OCI-LY1 (cell line): ENCODE measurements at regions not wholly inside any gene's neighbourhood (a gene's known extent, or its start where the extent isn't known, plus 50 kb on each side); places are given as distances from the start of the nearest gene placed in this dataset.

Experiments
- H2AFZ ChIP-seq: fragments of 200-600 bp; sonication (generic), shearing (Covaris generic); 2 replicates; pipeline ENCODE4 v1.6.0; 2014; ENCODE audit warnings: antibody characterized with exemption, mild to moderate bottlenecking, low read length
- H3F3A ChIP-seq: fragments of 200-600 bp; sonication (generic), shearing (Covaris generic); 2 replicates; pipeline ENCODE4 v1.6.0; 2014; ENCODE audit warnings: mild to moderate bottlenecking, antibody characterized with exemption, low read length, moderate library complexity; ENCODE audit not compliant: insufficient read depth
- H3K27ac ChIP-seq: fragments of 200-600 bp; sonication (generic); 2 replicates; pipeline ENCODE4 v1.5.1; 2014; ENCODE audit warnings: low read length, mixed run types, mild to moderate bottlenecking, low read depth; ENCODE audit not compliant: poor library complexity, severe bottlenecking
- H3K27me3 ChIP-seq: fragments of 200-600 bp; sonication (generic); 2 replicates; pipeline ENCODE4 v1.6.0; 2014; ENCODE audit warnings: antibody characterized with exemption, mild to moderate bottlenecking, low read length, moderate library complexity; ENCODE audit not compliant: insufficient read depth
- H3K36me3 ChIP-seq: fragments of 200-600 bp; sonication (generic); 2 replicates; pipeline ENCODE4 v1.6.1; 2014; ENCODE audit warnings: mild to moderate bottlenecking, antibody characterized with exemption, low read length, moderate library complexity, mixed read lengths; ENCODE audit not compliant: insufficient read depth
- H3K4me1 ChIP-seq: fragments of 200-600 bp; sonication (generic); 2 replicates; pipeline ENCODE4 v1.5.1; 2014; ENCODE audit warnings: mild to moderate bottlenecking, low read length, moderate library complexity; ENCODE audit not compliant: insufficient read depth, severe bottlenecking
- H3K4me2 ChIP-seq: fragments of 200-600 bp; sonication (generic), shearing (Covaris generic); 2 replicates; pipeline ENCODE4 v1.6.1; 2014; ENCODE audit warnings: low read length
- H3K4me3 ChIP-seq: fragments of 200-600 bp; sonication (generic); 2 replicates; pipeline ENCODE4 v1.5.1; 2014; ENCODE audit warnings: low read length, low read depth, mild to moderate bottlenecking, mixed read lengths; ENCODE audit not compliant: poor library complexity, severe bottlenecking
- H3K79me2 ChIP-seq: fragments of 200-600 bp; shearing (Covaris generic); 2 replicates; pipeline ENCODE4 v1.6.1; 2016; ENCODE audit warnings: mixed run types, low read length, mixed read lengths; ENCODE audit not compliant: insufficient read depth
- H3K9ac ChIP-seq: fragments of 200-600 bp; sonication (generic), shearing (Covaris generic); 2 replicates; pipeline ENCODE4 v1.6.1; 2014; ENCODE audit warnings: mild to moderate bottlenecking, low read length, mixed read lengths
- H3K9me2 ChIP-seq: fragments of 200-600 bp; sonication (generic), shearing (Covaris generic); 2 replicates; pipeline ENCODE4 v1.6.1; 2014; ENCODE audit warnings: low read depth, mild to moderate bottlenecking, low read length, mixed read lengths
- H3K9me3 ChIP-seq: fragments of 200-600 bp; shearing (Covaris generic); 2 replicates; pipeline ENCODE4 v1.6.1; 2014; ENCODE audit warnings: low read length, mixed read lengths
- H4K20me1 ChIP-seq: fragments of 200-600 bp; sonication (generic), shearing (Covaris generic); 2 replicates; pipeline ENCODE4 v1.6.0; 2016; ENCODE audit warnings: mild to moderate bottlenecking, low read length; ENCODE audit not compliant: insufficient read depth
- EZH2 ChIP-seq: fragments of 200-600 bp; sonication (generic), shearing (Covaris generic); IDR thresholded peaks from 2 replicates; pipeline ENCODE4 v1.8.0; 2017; ENCODE audit warnings: borderline replicate concordance, mixed run types, mild to moderate bottlenecking, antibody characterized with exemption, low read length, moderate library complexity, mixed read lengths
- TF ChIP-seq, protein P1 (sequence below): fragments of 200-600 bp; sonication (generic), shearing (Covaris generic); IDR thresholded peaks from 2 replicates; pipeline ENCODE4 v1.5.1; 2017; ENCODE audit warnings: mild to moderate bottlenecking, antibody characterized with exemption, low read length, moderate library complexity, mixed read lengths

DNA sequence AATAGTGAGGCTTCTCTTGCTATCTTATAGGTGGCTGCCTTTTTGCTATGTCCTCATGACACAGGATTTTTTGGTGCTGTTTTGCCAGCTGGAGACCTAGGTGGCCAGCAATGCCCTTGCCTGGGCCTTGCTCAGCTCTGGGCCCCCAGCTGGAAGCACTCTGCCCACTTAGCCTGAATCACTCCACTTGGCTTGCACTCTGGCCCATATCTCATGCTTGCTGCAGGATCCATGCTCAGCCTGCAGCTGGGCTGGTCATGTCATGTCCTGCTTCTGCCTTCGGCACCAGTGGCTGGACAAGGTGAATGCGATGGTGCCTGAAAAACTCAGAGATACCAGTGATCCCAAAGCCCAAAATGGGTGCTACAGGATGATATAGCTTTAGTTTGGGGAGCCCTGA, 818.6 kb upstream of the FAT3 start:
- Histone ChIP-seq H3K9me3 (no peaks in the 10 kb centered on the region), H3K9me2 (no peaks in the 10 kb centered on the region), H2AFZ (no peak overlapping the region), H3K4me2 (no peak overlapping the region), H3K4me3 (no peak overlapping the region), H3K27ac (no peak overlapping the region), H3F3A (no peaks in the 10 kb centered on the region), H4K20me1 (no peaks in the 10 kb centered on the region), H3K36me3 (no peaks in the 10 kb centered on the region), H3K9ac (no peak overlapping the region), H3K4me1 (no peaks in the 10 kb centered on the region), H3K79me2 (no peaks in the 10 kb centered on the region), H3K27me3 (no peaks in the 10 kb centered on the region)
- TF ChIP-seq, protein P1, sequence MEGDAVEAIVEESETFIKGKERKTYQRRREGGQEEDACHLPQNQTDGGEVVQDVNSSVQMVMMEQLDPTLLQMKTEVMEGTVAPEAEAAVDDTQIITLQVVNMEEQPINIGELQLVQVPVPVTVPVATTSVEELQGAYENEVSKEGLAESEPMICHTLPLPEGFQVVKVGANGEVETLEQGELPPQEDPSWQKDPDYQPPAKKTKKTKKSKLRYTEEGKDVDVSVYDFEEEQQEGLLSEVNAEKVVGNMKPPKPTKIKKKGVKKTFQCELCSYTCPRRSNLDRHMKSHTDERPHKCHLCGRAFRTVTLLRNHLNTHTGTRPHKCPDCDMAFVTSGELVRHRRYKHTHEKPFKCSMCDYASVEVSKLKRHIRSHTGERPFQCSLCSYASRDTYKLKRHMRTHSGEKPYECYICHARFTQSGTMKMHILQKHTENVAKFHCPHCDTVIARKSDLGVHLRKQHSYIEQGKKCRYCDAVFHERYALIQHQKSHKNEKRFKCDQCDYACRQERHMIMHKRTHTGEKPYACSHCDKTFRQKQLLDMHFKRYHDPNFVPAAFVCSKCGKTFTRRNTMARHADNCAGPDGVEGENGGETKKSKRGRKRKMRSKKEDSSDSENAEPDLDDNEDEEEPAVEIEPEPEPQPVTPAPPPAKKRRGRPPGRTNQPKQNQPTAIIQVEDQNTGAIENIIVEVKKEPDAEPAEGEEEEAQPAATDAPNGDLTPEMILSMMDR = no peak
- TF ChIP-seq EZH2 = no peak

DNA sequence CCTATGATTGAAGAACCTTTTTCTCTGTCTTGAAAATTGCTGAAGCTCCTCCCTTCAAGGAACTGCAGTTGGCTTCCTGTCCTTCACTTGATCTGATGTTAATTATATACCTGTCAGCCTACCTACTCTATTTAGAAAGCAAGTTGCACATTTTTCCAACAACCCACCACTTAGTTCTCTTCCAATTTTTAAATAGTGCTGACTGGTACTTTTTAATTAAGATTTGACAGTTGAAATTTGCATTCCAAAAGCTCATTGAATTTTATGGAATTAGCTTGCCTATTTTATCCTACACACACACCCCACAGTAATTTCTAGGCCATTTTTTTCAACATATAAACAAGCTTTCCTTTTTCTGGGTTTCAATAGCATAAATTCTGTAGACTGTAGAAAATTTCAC, 820.3 kb upstream of the FAT3 start:
- Histone ChIP-seq H3K9me2 (no peaks in the 10 kb centered on the region), H3K36me3 (no peaks in the 10 kb centered on the region), H4K20me1 (no peaks in the 10 kb centered on the region), H3K9ac (no peak overlapping the region), H3K4me1 (no peaks in the 10 kb centered on the region), H3K27ac (no peak overlapping the region), H3K4me3 (no peak overlapping the region), H2AFZ (no peak overlapping the region), H3K4me2 (no peak overlapping the region), H3K27me3 (no peaks in the 10 kb centered on the region), H3K9me3 (no peaks in the 10 kb centered on the region), H3F3A (no peaks in the 10 kb centered on the region), H3K79me2 (no peaks in the 10 kb centered on the region)
- TF ChIP-seq EZH2 = no peak
- TF ChIP-seq, protein P1 = no peak

DNA sequence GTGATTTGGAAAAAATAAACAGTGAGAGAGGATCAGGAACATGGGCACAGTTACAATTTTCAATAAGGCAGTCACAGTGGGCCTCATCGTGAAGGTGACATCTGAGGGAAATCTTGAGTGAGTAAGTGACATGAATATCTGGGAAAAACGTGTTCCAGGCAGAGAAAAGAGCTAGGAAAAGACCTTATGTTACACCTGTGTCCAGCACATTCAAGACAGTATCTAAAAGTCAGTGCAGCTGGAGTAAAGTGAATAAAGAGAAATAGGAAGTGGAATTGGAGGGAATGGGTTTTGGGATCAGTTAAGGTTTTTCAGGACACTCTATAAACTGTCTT, 827.5 kb upstream of the FAT3 start:
- no peaks in the 10 kb centered on the region for H3K9me3 ChIP-seq
- no peak overlapping the region for H3K27ac ChIP-seq
- no peaks in the 10 kb centered on the region for H3F3A ChIP-seq
- no peak overlapping the region for H2AFZ ChIP-seq
- H3K9ac ChIP-seq = no peak overlapping the region
- H3K4me3 ChIP-seq = no peak overlapping the region
- no peaks in the 10 kb centered on the region for H3K27me3 ChIP-seq
- no peaks in the 10 kb centered on the region for H3K4me1 ChIP-seq
- H3K36me3 ChIP-seq = no peaks in the 10 kb centered on the region
- H3K9me2 ChIP-seq = no peaks in the 10 kb centered on the region
- no peaks in the 10 kb centered on the region for H4K20me1 ChIP-seq
- no peak overlapping the region for H3K4me2 ChIP-seq
- no peaks in the 10 kb centered on the region for H3K79me2 ChIP-seq
- TF ChIP-seq, protein P1 = no peak
- TF ChIP-seq EZH2 = no peak
